ENCODE measurements at regions not wholly inside any gene's neighbourhood (a gene's known extent, or its start where the extent isn't known, plus 50 kb on each side); places are given as distances from the start of the nearest gene placed in this dataset.

DNA sequence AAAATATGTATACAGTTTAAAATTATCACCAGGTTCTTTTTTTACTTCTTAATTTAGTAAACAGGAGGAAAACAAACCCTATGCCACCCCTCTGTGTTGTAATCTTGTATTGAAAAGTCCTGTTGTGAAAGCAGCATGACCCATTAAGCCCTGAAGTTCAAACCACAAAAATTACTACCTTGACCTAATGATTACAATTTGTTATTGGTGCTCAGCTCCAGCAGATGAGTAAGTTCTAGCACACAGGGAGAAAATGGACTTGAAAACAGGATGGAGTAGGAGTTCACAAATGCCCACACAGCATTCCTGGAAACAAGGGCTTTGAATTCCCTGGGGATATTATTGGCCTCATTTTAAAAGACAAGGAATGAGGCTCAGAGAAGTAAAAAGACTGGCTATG lies 505.8 kb upstream of the ERCC4 start:
- TF ChIP-seq, protein P1, sequence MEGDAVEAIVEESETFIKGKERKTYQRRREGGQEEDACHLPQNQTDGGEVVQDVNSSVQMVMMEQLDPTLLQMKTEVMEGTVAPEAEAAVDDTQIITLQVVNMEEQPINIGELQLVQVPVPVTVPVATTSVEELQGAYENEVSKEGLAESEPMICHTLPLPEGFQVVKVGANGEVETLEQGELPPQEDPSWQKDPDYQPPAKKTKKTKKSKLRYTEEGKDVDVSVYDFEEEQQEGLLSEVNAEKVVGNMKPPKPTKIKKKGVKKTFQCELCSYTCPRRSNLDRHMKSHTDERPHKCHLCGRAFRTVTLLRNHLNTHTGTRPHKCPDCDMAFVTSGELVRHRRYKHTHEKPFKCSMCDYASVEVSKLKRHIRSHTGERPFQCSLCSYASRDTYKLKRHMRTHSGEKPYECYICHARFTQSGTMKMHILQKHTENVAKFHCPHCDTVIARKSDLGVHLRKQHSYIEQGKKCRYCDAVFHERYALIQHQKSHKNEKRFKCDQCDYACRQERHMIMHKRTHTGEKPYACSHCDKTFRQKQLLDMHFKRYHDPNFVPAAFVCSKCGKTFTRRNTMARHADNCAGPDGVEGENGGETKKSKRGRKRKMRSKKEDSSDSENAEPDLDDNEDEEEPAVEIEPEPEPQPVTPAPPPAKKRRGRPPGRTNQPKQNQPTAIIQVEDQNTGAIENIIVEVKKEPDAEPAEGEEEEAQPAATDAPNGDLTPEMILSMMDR (conservative IDR thresholded peaks at IDR 0.05; ENCODE audit: low read length): no peak
- TF ChIP-seq EZH2phosphoT487 (IDR thresholded peaks at IDR 0.05; ENCODE audit: borderline replicate concordance, low read depth, low read length): no peak

All from OCI-LY7 (cell line).